Neural cell (in vitro differentiated cells): ENCODE measurements at regions not wholly inside any gene's neighbourhood (a gene's known extent, or its start where the extent isn't known, plus 50 kb on each side); places are given as distances from the start of the nearest gene placed in this dataset.

ENCODE experiments used
- CTCF ChIP-seq: fragments of 450-650 bp; IDR thresholded peaks from 2 replicates; pipeline ENCODE4 v1.5.1; 2014; ENCODE audit warnings: antibody characterized with exemption, mild to moderate bottlenecking, moderate library complexity; ENCODE audit not compliant: poor library complexity, severe bottlenecking
- EZH2 ChIP-seq: fragments of 200-600, 300-800 bp; shearing (Covaris generic), sonication (generic); IDR thresholded peaks from 2 replicates; pipeline ENCODE4 v1.6.1; 2014; ENCODE audit warnings: antibody characterized with exemption, low read length, borderline replicate concordance, mild to moderate bottlenecking; ENCODE audit not compliant: insufficient read depth, poor library complexity, severe bottlenecking
- MXI1 ChIP-seq: fragments of 450-650 bp; conservative IDR thresholded peaks from 2 replicates; pipeline ENCODE4 v1.6.1; 2014; ENCODE audit warnings: antibody characterized with exemption, mild to moderate bottlenecking; ENCODE audit not compliant: poor library complexity, severe bottlenecking
- POLR2AphosphoS5 ChIP-seq: IDR thresholded peaks from 2 replicates; pipeline ENCODE4 v1.6.1; 2012
- RAD21 ChIP-seq: fragments of 450-650 bp; conservative IDR thresholded peaks from 2 replicates; pipeline ENCODE4 v1.6.1; 2014; ENCODE audit warnings: antibody characterized with exemption, mild to moderate bottlenecking, moderate library complexity
- SMC3 ChIP-seq: fragments of 450-650 bp; conservative IDR thresholded peaks from 2 replicates; pipeline ENCODE4 v1.6.1; 2014; ENCODE audit warnings: antibody characterized with exemption, mild to moderate bottlenecking, moderate library complexity; ENCODE audit not compliant: poor library complexity

- no peak for TF ChIP-seq MXI1
- no peak for TF ChIP-seq EZH2
- no peak for TF ChIP-seq CTCF
- no peak for TF ChIP-seq RAD21
- no peak for TF ChIP-seq SMC3
- TF ChIP-seq POLR2AphosphoS5: no peak
Observed at GRCh38 chr7:131244259-131244852, 83.3 kb upstream of the MKLN1 start.
